Panc1 (cell line): ENCODE measurements at regions not wholly inside any gene's neighbourhood (a gene's known extent, or its start where the extent isn't known, plus 50 kb on each side); places are given as distances from the start of the nearest gene placed in this dataset.

Source experiments
- ATAC-seq: fragments of 200-7000 bp; cut with Tn5 transposase; 2 replicates; pipeline ENCODE4 v1.9.1; 2020; ENCODE audit warnings: mild to moderate bottlenecking, moderate library complexity
- BruUV-seq: library from RNA; stranded (reverse); fragments of 400-500 nt; replicated peaks from 2 replicates; lab custom pipeline; 2021; lab: Mats Ljungman, UMichigan
- CTCF ChIA-PET: fragments of 300-600 bp; sonication (Branson Sonifier 250); formaldehyde crosslinking; loops from one replicate; lab custom pipeline; 2022; ENCODE audit warnings: antibody characterized with exemption; lab: Charles Lee
- POLR2A ChIA-PET: fragments of 300-600 bp; sonication (Branson Sonifier 250); formaldehyde crosslinking; loops from one replicate; lab custom pipeline; 2022; ENCODE audit warnings: antibody characterized with exemption; lab: Charles Lee
- DNase-seq: peaks from one replicate; pipeline ENCODE4 v3.0.0-alpha.2; 2010; ENCODE audit warnings: low read depth, low spot score
- H3K27ac ChIP-seq: 2 replicates; pipeline ENCODE4 v1.5.1; 2011; ENCODE audit warnings: mild to moderate bottlenecking, low read length, inconsistent platforms
- H3K27me3 ChIP-seq: fragments of 200-500 bp; sonication (Bioruptor generic); 2 replicates; pipeline ENCODE4 v1.6.0; 2014; ENCODE audit warnings: low read length, inconsistent platforms; ENCODE audit not compliant: control insufficient read depth, insufficient read depth
- H3K36me3 ChIP-seq: fragments of 200-500 bp; sonication (Bioruptor generic); 2 replicates; pipeline ENCODE4 v1.5.1; 2014; ENCODE audit warnings: inconsistent platforms, mild to moderate bottlenecking, low read length, moderate library complexity; ENCODE audit not compliant: control insufficient read depth, insufficient read depth
- H3K4me1 ChIP-seq: 2 replicates; pipeline ENCODE4 v1.5.1; 2011; ENCODE audit warnings: inconsistent platforms, mild to moderate bottlenecking, low read length, moderate library complexity; ENCODE audit not compliant: control insufficient read depth, insufficient read depth
- H3K4me3 ChIP-seq, 2 experiments: 2 replicates each; pipeline ENCODE4 v1.5.1; 2011 to 2012; ENCODE audit warnings: low read depth in 2 of 2, low read length in 2 of 2, mild to moderate bottlenecking in 2 of 2, inconsistent platforms in 1 of 2, moderate library complexity in 1 of 2
- H3K9me3 ChIP-seq: fragments of 200-500 bp; sonication (Bioruptor generic); 2 replicates; pipeline ENCODE4 v1.5.1; 2014; ENCODE audit warnings: low read depth, mild to moderate bottlenecking, inconsistent platforms, low read length, moderate library complexity; ENCODE audit not compliant: control insufficient read depth, insufficient read depth
- CTCF ChIP-seq: fragments of 450-650 bp; IDR thresholded peaks from 2 replicates; pipeline ENCODE4 v1.5.1; 2017; ENCODE audit warnings: mild to moderate bottlenecking
- POLR2AphosphoS5 ChIP-seq: IDR thresholded peaks from 2 replicates; pipeline ENCODE4 v1.6.1; 2012; ENCODE audit warnings: mild to moderate bottlenecking, low read depth, low read length, moderate library complexity
- REST ChIP-seq, 2 experiments: IDR thresholded peaks; 2 replicates each; pipeline ENCODE4 v1.6.1; 2011 to 2012; ENCODE audit warnings: low read depth in 2 of 2, control low read depth in 1 of 2, low read length in 1 of 2, mild to moderate bottlenecking in 1 of 2, moderate library complexity in 1 of 2; ENCODE audit not compliant: insufficient read depth in 1 of 2
- SIN3A ChIP-seq: IDR thresholded peaks from 2 replicates; pipeline ENCODE4 v1.6.1; 2012; ENCODE audit warnings: low read depth, mild to moderate bottlenecking, low read length, moderate library complexity, borderline replicate concordance; ENCODE audit not compliant: insufficient read depth
- TCF7L2 ChIP-seq: IDR thresholded peaks from 2 replicates; pipeline ENCODE4 v1.6.1; 2011; ENCODE audit warnings: mild to moderate bottlenecking, low read depth, low read length, inconsistent platforms
- in situ Hi-C: cut with HindIII; loops from 2 replicates; pipeline ENCODE4 v1.10.0; 2016; ENCODE audit warnings: low sequenced_read_pairs, low pct_unique_long_range_greater_than_20kb
- intact Hi-C: fragments of 100-400 bp; cut with micrococcal nuclease; formaldehyde crosslinking; loops from one replicate; pipeline ENCODE4 v1.10.0; 2022; ENCODE audit not compliant: unreplicated experiment

GRCh38 chr3:177724020-177724638 is 526.8 kb upstream of the TBL1XR1 start:
- ChIA-PET POLR2A (no interaction called here), CTCF (no interaction called here)

GRCh38 chr3:177725165-177725564 is 527.9 kb upstream of the TBL1XR1 start:
- DNase-seq (no peak), ATAC-seq (no peak)
- ChIA-PET CTCF (no interaction called here), POLR2A (no interaction called here)
- intact Hi-C loops, result no loop called here
- TF ChIP-seq SIN3A, result no peak
- no peak for TF ChIP-seq POLR2AphosphoS5
- no peak for TF ChIP-seq TCF7L2
- TF ChIP-seq REST (IDR thresholded peaks at IDR 0.05; ENCODE audit: insufficient read depth in 1 of 2, low read depth in 2 of 2, low read length in 1 of 2), result no peak
- no peak for TF ChIP-seq CTCF
- H3K36me3 ChIP-seq, result no peaks in the 10 kb centered on the region
- no TSS peak for BruUV-seq
- H3K4me1 ChIP-seq, result peaks cover 4% of the 10 kb centered on the region; the same call in 1 of the 2 replicates
- no peak overlapping the region for H3K4me3 ChIP-seq
- no peaks in the 10 kb centered on the region for H3K27me3 ChIP-seq
- H3K9me3 ChIP-seq, result no peaks in the 10 kb centered on the region
- peak overlapping the region; percentile 19; the same call in 1 of the 2 replicates for H3K27ac ChIP-seq
- in situ Hi-C loops, result no loop called here

More at GRCh38 chr3:177724020-177724638, 526.8 kb upstream of the TBL1XR1 start:
- Histone ChIP-seq H3K27me3 (no peaks in the 10 kb centered on the region), H3K4me3 (no peak overlapping the region), H3K4me1 (peaks cover 4% of the 10 kb centered on the region; the same call in 1 of the 2 replicates), H3K27ac (no peak overlapping the region), H3K9me3 (no peaks in the 10 kb centered on the region), H3K36me3 (no peaks in the 10 kb centered on the region)
- no peak for TF ChIP-seq SIN3A
- no peak for TF ChIP-seq TCF7L2
- TF ChIP-seq REST (IDR thresholded peaks at IDR 0.05; ENCODE audit: insufficient read depth in 1 of 2, low read depth in 2 of 2, low read length in 1 of 2), result no peak
- TF ChIP-seq POLR2AphosphoS5, result no peak
- TF ChIP-seq CTCF, result no peak
- in situ Hi-C loops, result no loop called here
- no TSS peak for BruUV-seq
- intact Hi-C loops, result no loop called here
- ATAC-seq (no peak), DNase-seq (no peak)
